Kidney (tissue), 13 donors: ENCODE measurements at regions not wholly inside any gene's neighbourhood (a gene's known extent, or its start where the extent isn't known, plus 50 kb on each side); places are given as distances from the start of the nearest gene placed in this dataset.

ENCODE experiments used
- DNase-seq, 5 donors: peaks; one replicate each; pipeline ENCODE4 v3.0.0-alpha.2; 2013 to 2020
- FAIRE-seq: peaks from 2 replicates; lab custom pipeline; 2012; peaks lifted over from hg19 to GRCh38; lab: Jason Lieb, UNC
- H3K27ac ChIP-seq, 2 donors: one replicate each; pipeline ENCODE4 v1.7.0; 2013; ENCODE audit warnings: low read depth in 2 of 2, low read length in 2 of 2, inconsistent platforms in 1 of 2
- H3K27me3 ChIP-seq: one replicate; pipeline ENCODE4 v1.7.1; 2013; ENCODE audit warnings: low read length, inconsistent platforms; ENCODE audit not compliant: control insufficient read depth, insufficient read depth
- H3K36me3 ChIP-seq, 3 donors: one replicate each; pipeline versions ENCODE4 v1.7.0 to v1.7.1; 2013; ENCODE audit warnings: low read length in 3 of 3, control low read depth in 1 of 3, inconsistent platforms in 1 of 3; ENCODE audit not compliant: insufficient read depth in 3 of 3, control insufficient read depth in 2 of 3
- H3K4me1 ChIP-seq, 3 donors: one replicate each; pipeline versions ENCODE4 v1.7.0 to v1.7.1; 2013; ENCODE audit warnings: low read length in 3 of 3, inconsistent platforms in 1 of 3, low read depth in 1 of 3; ENCODE audit not compliant: control insufficient read depth in 2 of 3, insufficient read depth in 2 of 3
- H3K4me3 ChIP-seq, 3 donors: one replicate each; pipeline versions ENCODE4 v1.7.0 to v1.8.1; 2013; ENCODE audit warnings: low read length in 3 of 3, control low read depth in 1 of 3, inconsistent platforms in 1 of 3
- H3K9ac ChIP-seq, 3 donors: one replicate each; pipeline versions ENCODE4 v1.7.0 to v1.7.1; 2013; ENCODE audit warnings: low read length in 3 of 3, control low read depth in 1 of 3, inconsistent platforms in 1 of 3
- H3K9me3 ChIP-seq, 3 donors: one replicate each; pipeline versions ENCODE4 v1.7.0 to v1.7.1; 2013; ENCODE audit warnings: low read length in 3 of 3, control low read depth in 1 of 3, inconsistent platforms in 1 of 3; ENCODE audit not compliant: control insufficient read depth in 2 of 3, insufficient read depth in 1 of 3
- intact Hi-C: fragments of 100-400 bp; cut with DNase I; formaldehyde crosslinking; loops from one replicate; pipeline ENCODE4 v1.11.1; 2022
- TF ChIP-seq, protein P1 (sequence below): IDR thresholded peaks from 3 replicates; pipeline ENCODE4 v1.5.1; 2012; ENCODE audit warnings: mild to moderate bottlenecking, moderate library complexity, borderline replicate concordance; ENCODE audit not compliant: insufficient read depth; ENCODE audit errors: extremely low read depth
- donor health status: control.
- donor health status: control.
- donor health status: control.
- donor health status: control.
- donor health status: control.
- donor health status: DM: yes; HTN: yes; CAD: no.
- donor health status: Normal renal cell carcinoma (clear cell type).

DNA sequence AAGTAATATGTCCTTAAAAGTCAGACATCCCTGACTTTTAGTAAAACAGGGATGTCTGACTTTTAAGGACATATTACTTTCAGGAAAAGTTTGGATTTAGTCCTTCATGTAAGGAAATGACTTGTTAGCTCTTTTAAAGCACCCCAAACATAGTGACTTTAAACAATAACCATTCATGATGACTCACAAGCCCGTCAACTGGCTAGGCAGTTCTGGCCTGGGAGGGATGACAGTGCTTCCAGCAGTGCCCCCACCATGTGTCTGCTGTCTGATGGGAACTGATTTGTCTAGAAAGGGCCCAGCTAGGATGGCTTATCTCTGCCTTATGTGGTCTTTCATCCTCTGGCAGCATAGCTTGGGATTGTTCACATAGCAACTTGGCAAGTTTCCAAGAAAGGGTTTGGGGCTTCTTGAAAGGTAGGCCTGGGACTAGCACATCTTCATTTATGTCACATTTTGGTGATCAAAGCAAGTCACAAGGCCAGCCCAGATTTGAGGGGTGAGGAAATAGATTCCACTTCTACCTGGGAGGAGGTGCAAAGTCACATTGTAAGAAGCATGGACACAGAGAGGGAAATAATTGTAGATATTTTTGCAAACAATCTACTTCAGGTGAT, 143.5 kb downstream of the C1orf94 start:
- Histone ChIP-seq H3K9ac (no peak overlapping the region), H3K4me3 (no peak overlapping the region), H3K9me3 (no peaks in the 10 kb centered on the region), H3K27ac (no peak overlapping the region), H3K27me3 (no peaks in the 10 kb centered on the region), H3K36me3 (no peaks in the 10 kb centered on the region), H3K4me1 (no peaks in the 10 kb centered on the region)
- peak in 1 of 5 donors; percentile 3 for DNase-seq
- FAIRE-seq: no peak
- TF ChIP-seq, protein P1, sequence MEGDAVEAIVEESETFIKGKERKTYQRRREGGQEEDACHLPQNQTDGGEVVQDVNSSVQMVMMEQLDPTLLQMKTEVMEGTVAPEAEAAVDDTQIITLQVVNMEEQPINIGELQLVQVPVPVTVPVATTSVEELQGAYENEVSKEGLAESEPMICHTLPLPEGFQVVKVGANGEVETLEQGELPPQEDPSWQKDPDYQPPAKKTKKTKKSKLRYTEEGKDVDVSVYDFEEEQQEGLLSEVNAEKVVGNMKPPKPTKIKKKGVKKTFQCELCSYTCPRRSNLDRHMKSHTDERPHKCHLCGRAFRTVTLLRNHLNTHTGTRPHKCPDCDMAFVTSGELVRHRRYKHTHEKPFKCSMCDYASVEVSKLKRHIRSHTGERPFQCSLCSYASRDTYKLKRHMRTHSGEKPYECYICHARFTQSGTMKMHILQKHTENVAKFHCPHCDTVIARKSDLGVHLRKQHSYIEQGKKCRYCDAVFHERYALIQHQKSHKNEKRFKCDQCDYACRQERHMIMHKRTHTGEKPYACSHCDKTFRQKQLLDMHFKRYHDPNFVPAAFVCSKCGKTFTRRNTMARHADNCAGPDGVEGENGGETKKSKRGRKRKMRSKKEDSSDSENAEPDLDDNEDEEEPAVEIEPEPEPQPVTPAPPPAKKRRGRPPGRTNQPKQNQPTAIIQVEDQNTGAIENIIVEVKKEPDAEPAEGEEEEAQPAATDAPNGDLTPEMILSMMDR: no peak
- intact Hi-C loops: no loop called here

DNA sequence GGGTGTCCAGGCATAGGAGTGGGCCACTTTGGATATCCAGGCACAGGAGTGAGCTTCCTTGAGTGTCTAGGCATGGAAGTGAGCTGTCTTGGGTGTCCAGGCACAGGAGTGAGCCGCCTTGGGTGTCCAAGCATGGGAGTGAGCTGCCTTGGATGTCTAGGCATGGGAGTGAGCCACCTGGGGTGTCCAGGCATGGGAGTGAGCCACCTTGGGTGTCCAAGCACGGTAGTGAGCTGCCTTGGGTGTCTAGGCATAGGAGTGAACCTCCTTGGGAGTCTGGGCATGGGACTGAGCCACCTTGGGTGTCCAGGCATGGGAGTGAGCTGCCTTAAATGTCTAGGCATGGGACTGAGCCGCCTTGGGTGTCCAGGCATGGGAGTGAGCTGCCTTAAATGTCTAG, 146.3 kb downstream of the C1orf94 start:
- H3K36me3 ChIP-seq: no peaks in the 10 kb centered on the region
- no peak overlapping the region for H3K27ac ChIP-seq
- intact Hi-C loops: no loop called here
- TF ChIP-seq, protein P1: no peak
- H3K9ac ChIP-seq: no peak overlapping the region
- no peak overlapping the region for H3K4me3 ChIP-seq
- no peaks in the 10 kb centered on the region for H3K9me3 ChIP-seq
- no peaks in the 10 kb centered on the region for H3K27me3 ChIP-seq
- FAIRE-seq (no peak), DNase-seq (no peak)
- H3K4me1 ChIP-seq: no peaks in the 10 kb centered on the region

DNA sequence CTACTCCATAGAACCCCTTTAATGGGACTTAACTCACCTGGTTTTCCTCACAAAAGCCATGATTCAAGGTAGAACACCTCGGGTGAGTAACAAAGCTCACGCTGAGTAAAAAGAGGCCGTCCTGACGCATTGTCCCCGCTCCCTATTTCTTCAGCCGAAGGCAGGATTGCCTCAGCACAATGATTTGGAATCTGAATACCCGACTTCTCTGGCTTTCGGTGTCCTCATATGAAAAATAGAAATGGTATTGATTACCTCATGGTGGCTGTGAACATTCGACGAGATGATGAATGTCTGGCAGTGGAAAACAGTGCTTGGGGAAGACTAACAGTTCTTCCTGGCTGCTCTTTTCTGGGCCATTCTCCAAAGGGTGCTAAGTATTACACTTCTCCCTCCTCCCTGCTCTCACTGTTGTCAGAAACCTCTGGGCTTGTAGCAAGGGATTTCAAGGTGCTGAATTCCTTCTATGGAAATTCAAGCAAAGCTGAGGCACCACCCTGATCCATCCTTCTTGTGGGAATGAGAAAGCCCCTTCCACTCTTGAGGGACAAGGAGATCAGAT, 148.3 kb downstream of the C1orf94 start:
- H3K4me1 ChIP-seq: no peaks in the 10 kb centered on the region
- TF ChIP-seq, protein P1: no peak
- H3K9me3 ChIP-seq: no peaks in the 10 kb centered on the region
- intact Hi-C loops: no loop called here
- H3K27ac ChIP-seq: no peak overlapping the region
- FAIRE-seq: no peak
- no peaks in the 10 kb centered on the region for H3K36me3 ChIP-seq
- no peak overlapping the region for H3K4me3 ChIP-seq
- no peaks in the 10 kb centered on the region for H3K27me3 ChIP-seq
- H3K9ac ChIP-seq: no peak overlapping the region
- no peak for DNase-seq
